Vagina (tissue), 2 donors: ENCODE measurements at regions not wholly inside any gene's neighbourhood (a gene's known extent, or its start where the extent isn't known, plus 50 kb on each side); places are given as distances from the start of the nearest gene placed in this dataset.

ENCODE experiments used
- POLR2A ChIP-seq, 2 donors: fragments of 450-650 bp; IDR thresholded peaks; one replicate each; pipeline ENCODE4 v1.6.1; 2017; ENCODE audit warnings: antibody characterized with exemption in 2 of 2, mild to moderate bottlenecking in 2 of 2, moderate library complexity in 2 of 2
- TF ChIP-seq, protein P1 (sequence below), 3 experiments: fragments of 450-650 bp in 2 of 3; fragments of 200-600 bp in 1 of 3; sonication (generic) in 1 of 3; IDR thresholded peaks; one replicate each; pipeline ENCODE4 v1.5.1; 2017 to 2019; ENCODE audit warnings: antibody characterized with exemption in 3 of 3, mild to moderate bottlenecking in 2 of 3, moderate library complexity in 2 of 3

DNA sequence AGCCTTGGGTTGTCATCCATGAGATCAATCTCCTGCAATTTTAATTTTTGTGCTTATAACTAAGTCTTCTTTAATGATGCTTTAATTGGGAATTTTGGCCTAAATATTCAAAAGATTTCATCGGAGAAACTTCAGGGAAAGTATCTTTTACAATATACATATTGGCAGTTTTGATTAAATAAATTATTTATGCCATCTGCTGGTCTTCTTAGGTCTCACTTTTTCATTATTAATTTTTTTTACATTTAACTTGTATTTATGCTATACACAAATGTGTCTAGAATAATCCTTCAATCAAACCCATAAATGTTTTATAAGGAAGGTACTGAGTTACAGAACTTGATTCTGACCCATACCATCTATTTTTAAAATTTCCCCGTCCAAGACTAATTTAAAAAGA is 95.1 kb upstream of the XPO1 start:
- TF ChIP-seq POLR2A (IDR thresholded peaks at IDR 0.05), result no peak
- TF ChIP-seq, protein P1, sequence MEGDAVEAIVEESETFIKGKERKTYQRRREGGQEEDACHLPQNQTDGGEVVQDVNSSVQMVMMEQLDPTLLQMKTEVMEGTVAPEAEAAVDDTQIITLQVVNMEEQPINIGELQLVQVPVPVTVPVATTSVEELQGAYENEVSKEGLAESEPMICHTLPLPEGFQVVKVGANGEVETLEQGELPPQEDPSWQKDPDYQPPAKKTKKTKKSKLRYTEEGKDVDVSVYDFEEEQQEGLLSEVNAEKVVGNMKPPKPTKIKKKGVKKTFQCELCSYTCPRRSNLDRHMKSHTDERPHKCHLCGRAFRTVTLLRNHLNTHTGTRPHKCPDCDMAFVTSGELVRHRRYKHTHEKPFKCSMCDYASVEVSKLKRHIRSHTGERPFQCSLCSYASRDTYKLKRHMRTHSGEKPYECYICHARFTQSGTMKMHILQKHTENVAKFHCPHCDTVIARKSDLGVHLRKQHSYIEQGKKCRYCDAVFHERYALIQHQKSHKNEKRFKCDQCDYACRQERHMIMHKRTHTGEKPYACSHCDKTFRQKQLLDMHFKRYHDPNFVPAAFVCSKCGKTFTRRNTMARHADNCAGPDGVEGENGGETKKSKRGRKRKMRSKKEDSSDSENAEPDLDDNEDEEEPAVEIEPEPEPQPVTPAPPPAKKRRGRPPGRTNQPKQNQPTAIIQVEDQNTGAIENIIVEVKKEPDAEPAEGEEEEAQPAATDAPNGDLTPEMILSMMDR (IDR thresholded peaks at IDR 0.05), result no peak
